ENCODE measurements at regions not wholly inside any gene's neighbourhood (a gene's known extent, or its start where the extent isn't known, plus 50 kb on each side); places are given as distances from the start of the nearest gene placed in this dataset.

- no peaks in the 10 kb centered on the region for H3K9me3 ChIP-seq (ENCODE audit: control insufficient read depth in 1 of 2, low read length in 2 of 2)
- no peak overlapping the region for H3K27ac ChIP-seq (ENCODE audit: low read depth, low read length)
- no peak overlapping the region for H3K27ac Mint-ChIP-seq
- H3K4me1 ChIP-seq (ENCODE audit: insufficient read depth, low read length) = no peaks in the 10 kb centered on the region
- H3K27me3 ChIP-seq (ENCODE audit: insufficient read depth, low read length) = no peaks in the 10 kb centered on the region
- no peak overlapping the region for H3K4me3 ChIP-seq (ENCODE audit: low read length in 2 of 2)
- peaks cover 2 to 17% (median 7%) of the 10 kb centered on the region in 8 donors for H3K9me3 Mint-ChIP-seq
- no peak overlapping the region for H3K4me3 Mint-ChIP-seq
- ChIA-PET CTCF (ENCODE audit: partially characterized antibody) (no interaction called here), POLR2A (ENCODE audit: partially characterized antibody) (no interaction called here)
- H3K36me3 Mint-ChIP-seq = no peaks in the 10 kb centered on the region
- H3K36me3 ChIP-seq (ENCODE audit: insufficient read depth, low read length) = no peaks in the 10 kb centered on the region
- DNase-seq = no peak
- H3K27me3 Mint-ChIP-seq = no peaks in the 10 kb centered on the region
- intact Hi-C loops (cut with micrococcal nuclease) = no loop called here
- no peaks in the 10 kb centered on the region for H3K4me1 Mint-ChIP-seq
These were observed 471.4 kb upstream of the RBFOX1 start for GRCh38 chr16:6861135-6861814.

GRCh38 chr16:6857575-6857974 lies 475.1 kb upstream of the RBFOX1 start:
- H3K9me3 Mint-ChIP-seq = peaks cover 0 to 16% (median 11%) of the 10 kb centered on the region in 8 donors
- H3K9me3 ChIP-seq (ENCODE audit: control insufficient read depth in 1 of 2, low read length in 2 of 2) = no peaks in the 10 kb centered on the region
- H3K27me3 ChIP-seq (ENCODE audit: insufficient read depth, low read length) = no peaks in the 10 kb centered on the region
- H3K36me3 ChIP-seq (ENCODE audit: insufficient read depth, low read length) = no peaks in the 10 kb centered on the region
- CTCF ChIA-PET (ENCODE audit: partially characterized antibody) = no interaction called here
- H3K27me3 Mint-ChIP-seq = no peaks in the 10 kb centered on the region
- no peak for DNase-seq
- H3K4me3 ChIP-seq (ENCODE audit: low read length in 2 of 2) = no peak overlapping the region
- no peaks in the 10 kb centered on the region for H3K4me1 Mint-ChIP-seq
- intact Hi-C loops (cut with micrococcal nuclease) = no loop called here
- H3K27ac ChIP-seq (ENCODE audit: low read depth, low read length) = no peak overlapping the region
- POLR2A ChIA-PET (ENCODE audit: partially characterized antibody) = no interaction called here
- no peak overlapping the region for H3K4me3 Mint-ChIP-seq
- H3K27ac Mint-ChIP-seq = no peak overlapping the region
- H3K4me1 ChIP-seq (ENCODE audit: insufficient read depth, low read length) = no peaks in the 10 kb centered on the region
- H3K36me3 Mint-ChIP-seq = no peaks in the 10 kb centered on the region

- CTCF ChIA-PET (ENCODE audit: partially characterized antibody) = no interaction called here
- Histone ChIP-seq H3K4me3 (ENCODE audit: low read length in 2 of 2) (no peak overlapping the region), H3K4me1 (ENCODE audit: insufficient read depth, low read length) (no peaks in the 10 kb centered on the region), H3K9me3 (ENCODE audit: control insufficient read depth in 1 of 2, low read length in 2 of 2) (no peaks in the 10 kb centered on the region), H3K36me3 (ENCODE audit: insufficient read depth, low read length) (no peaks in the 10 kb centered on the region), H3K27ac (ENCODE audit: low read depth, low read length) (no peak overlapping the region), H3K27me3 (ENCODE audit: insufficient read depth, low read length) (no peaks in the 10 kb centered on the region)
- Mint-ChIP-seq H3K9me3 (peaks cover 0 to 20% (median 12%) of the 10 kb centered on the region in 8 donors), H3K4me3 (no peak overlapping the region), H3K4me1 (no peaks in the 10 kb centered on the region), H3K27ac (no peak overlapping the region), H3K27me3 (no peaks in the 10 kb centered on the region), H3K36me3 (no peaks in the 10 kb centered on the region)
- POLR2A ChIA-PET (ENCODE audit: partially characterized antibody) = no interaction called here
- DNase-seq = no peak
- intact Hi-C loops (cut with micrococcal nuclease) = no loop called here
These were observed 476.1 kb upstream of the RBFOX1 start for GRCh38 chr16:6856578-6856977.

GRCh38 chr16:6853565-6853964 lies 479.1 kb upstream of the RBFOX1 start:
- H3K4me1 ChIP-seq (ENCODE audit: insufficient read depth, low read length) = no peaks in the 10 kb centered on the region
- Mint-ChIP-seq H3K36me3 (no peaks in the 10 kb centered on the region), H3K27ac (no peak overlapping the region), H3K4me3 (no peak overlapping the region), H3K4me1 (no peaks in the 10 kb centered on the region), H3K9me3 (peaks cover 2 to 28% (median 13%) of the 10 kb centered on the region in 8 donors), H3K27me3 (no peaks in the 10 kb centered on the region)
- CTCF ChIA-PET (ENCODE audit: partially characterized antibody) = no interaction called here
- no peaks in the 10 kb centered on the region for H3K9me3 ChIP-seq (ENCODE audit: control insufficient read depth in 1 of 2, low read length in 2 of 2)
- no peak overlapping the region for H3K4me3 ChIP-seq (ENCODE audit: low read length in 2 of 2)
- intact Hi-C loops (cut with micrococcal nuclease) = no loop called here
- H3K36me3 ChIP-seq (ENCODE audit: insufficient read depth, low read length) = no peaks in the 10 kb centered on the region
- H3K27ac ChIP-seq (ENCODE audit: low read depth, low read length) = no peak overlapping the region
- no peak for DNase-seq
- POLR2A ChIA-PET (ENCODE audit: partially characterized antibody) = no interaction called here
- no peaks in the 10 kb centered on the region for H3K27me3 ChIP-seq (ENCODE audit: insufficient read depth, low read length)

- H3K27me3 Mint-ChIP-seq = no peaks in the 10 kb centered on the region
- intact Hi-C loops (cut with micrococcal nuclease) = no loop called here
- ChIA-PET CTCF (ENCODE audit: partially characterized antibody) (no interaction called here), POLR2A (ENCODE audit: partially characterized antibody) (no interaction called here)
- peaks cover 2 to 32% (median 15%) of the 10 kb centered on the region in 8 donors for H3K9me3 Mint-ChIP-seq
- no peak overlapping the region for H3K27ac Mint-ChIP-seq
- Histone ChIP-seq H3K4me1 (ENCODE audit: insufficient read depth, low read length) (no peaks in the 10 kb centered on the region), H3K9me3 (ENCODE audit: control insufficient read depth in 1 of 2, low read length in 2 of 2) (no peaks in the 10 kb centered on the region), H3K36me3 (ENCODE audit: insufficient read depth, low read length) (no peaks in the 10 kb centered on the region), H3K27me3 (ENCODE audit: insufficient read depth, low read length) (no peaks in the 10 kb centered on the region), H3K4me3 (ENCODE audit: low read length in 2 of 2) (no peak overlapping the region), H3K27ac (ENCODE audit: low read depth, low read length) (no peak overlapping the region)
- no peak overlapping the region for H3K4me3 Mint-ChIP-seq
- H3K36me3 Mint-ChIP-seq = no peaks in the 10 kb centered on the region
- no peaks in the 10 kb centered on the region for H3K4me1 Mint-ChIP-seq
- DNase-seq = no peak
These were observed 479.9 kb upstream of the RBFOX1 start for GRCh38 chr16:6852643-6853225.

GRCh38 chr16:6846452-6846851 lies 486.2 kb upstream of the RBFOX1 start:
- H3K36me3 Mint-ChIP-seq = no peaks in the 10 kb centered on the region
- no peak for DNase-seq
- no peaks in the 10 kb centered on the region for H3K4me1 Mint-ChIP-seq
- H3K4me3 Mint-ChIP-seq = no peak overlapping the region
- Histone ChIP-seq H3K4me1 (ENCODE audit: insufficient read depth, low read length) (no peaks in the 10 kb centered on the region), H3K9me3 (ENCODE audit: control insufficient read depth in 1 of 2, low read length in 2 of 2) (peaks cover 0 to 5% of the 10 kb centered on the region in 2 donors), H3K36me3 (ENCODE audit: insufficient read depth, low read length) (no peaks in the 10 kb centered on the region), H3K27ac (ENCODE audit: low read depth, low read length) (no peak overlapping the region), H3K4me3 (ENCODE audit: low read length in 2 of 2) (no peak overlapping the region), H3K27me3 (ENCODE audit: insufficient read depth, low read length) (no peaks in the 10 kb centered on the region)
- CTCF ChIA-PET (ENCODE audit: partially characterized antibody) = no interaction called here
- H3K27ac Mint-ChIP-seq = no peak overlapping the region
- peaks cover 7 to 48% (median 24%) of the 10 kb centered on the region in 8 donors for H3K9me3 Mint-ChIP-seq
- POLR2A ChIA-PET (ENCODE audit: partially characterized antibody) = no interaction called here
- no peaks in the 10 kb centered on the region for H3K27me3 Mint-ChIP-seq
- intact Hi-C loops (cut with micrococcal nuclease) = no loop called here

GRCh38 chr16:6841392-6841791 lies 491.3 kb upstream of the RBFOX1 start:
- no peak for DNase-seq
- peaks cover 3 to 40% (median 27%) of the 10 kb centered on the region in 8 donors for H3K9me3 Mint-ChIP-seq
- H3K27ac Mint-ChIP-seq = no peak overlapping the region
- H3K27ac ChIP-seq (ENCODE audit: low read depth, low read length) = no peak overlapping the region
- H3K4me3 ChIP-seq (ENCODE audit: low read length in 2 of 2) = no peak overlapping the region
- H3K27me3 ChIP-seq (ENCODE audit: insufficient read depth, low read length) = no peaks in the 10 kb centered on the region
- no peaks in the 10 kb centered on the region for H3K27me3 Mint-ChIP-seq
- intact Hi-C loops (cut with micrococcal nuclease) = no loop called here
- POLR2A ChIA-PET (ENCODE audit: partially characterized antibody) = no interaction called here
- peaks cover 0 to 5% of the 10 kb centered on the region in 2 donors for H3K9me3 ChIP-seq (ENCODE audit: control insufficient read depth in 1 of 2, low read length in 2 of 2)
- no peaks in the 10 kb centered on the region for H3K36me3 Mint-ChIP-seq
- H3K4me1 Mint-ChIP-seq = no peaks in the 10 kb centered on the region
- H3K36me3 ChIP-seq (ENCODE audit: insufficient read depth, low read length) = no peaks in the 10 kb centered on the region
- no peak overlapping the region for H3K4me3 Mint-ChIP-seq
- H3K4me1 ChIP-seq (ENCODE audit: insufficient read depth, low read length) = no peaks in the 10 kb centered on the region
- CTCF ChIA-PET (ENCODE audit: partially characterized antibody) = no interaction called here

Measured in CD4-positive, alpha-beta memory T cell (primary cell).